CD14-positive monocyte (primary cell): ENCODE measurements at regions not wholly inside any gene's neighbourhood (a gene's known extent, or its start where the extent isn't known, plus 50 kb on each side); places are given as distances from the start of the nearest gene placed in this dataset.

Experiments
- DNase-seq, 3 donors: peaks; one replicate each; pipeline ENCODE4 v3.0.0-alpha.2; 2011 to 2022
- H2AFZ ChIP-seq: 2 replicates; pipeline ENCODE4 v1.6.0; 2012; ENCODE audit warnings: mild to moderate bottlenecking, low read depth, low read length, inconsistent platforms; ENCODE audit not compliant: insufficient read depth, poor library complexity, severe bottlenecking
- H3K27ac ChIP-seq, 2 donors: 1 replicate in 1 of 2; 2 replicates in 1 of 2; pipeline ENCODE4 v1.5.1; 2012 to 2013; ENCODE audit warnings: low read length in 2 of 2, control low read depth in 1 of 2, inconsistent platforms in 1 of 2, low read depth in 1 of 2, mild to moderate bottlenecking in 1 of 2
- H3K27me3 ChIP-seq, 2 donors: one replicate each; pipeline versions ENCODE4 v1.6.0 to v1.6.1; 2011 to 2013; ENCODE audit warnings: low read length in 2 of 2; ENCODE audit not compliant: control insufficient read depth in 2 of 2, insufficient read depth in 2 of 2
- H3K36me3 ChIP-seq, 2 donors: replicated peaks in 1 of 2; 1 replicate in 1 of 2; 2 replicates in 1 of 2; pipeline versions ENCODE4 v1.5.1 to v1.6.1; 2012 to 2013; ENCODE audit warnings: low read length in 2 of 2, control low read depth in 1 of 2, inconsistent platforms in 1 of 2, mild to moderate bottlenecking in 1 of 2; ENCODE audit not compliant: insufficient read depth in 2 of 2, control insufficient read depth in 1 of 2
- H3K4me1 ChIP-seq, 2 donors: 1 replicate in 1 of 2; 2 replicates in 1 of 2; pipeline versions ENCODE4 v1.5.1 to v1.6.1; 2012 to 2013; ENCODE audit warnings: low read length in 2 of 2, control low read depth in 1 of 2, inconsistent platforms in 1 of 2, mild to moderate bottlenecking in 1 of 2, moderate library complexity in 1 of 2; ENCODE audit not compliant: insufficient read depth in 2 of 2, control insufficient read depth in 1 of 2
- H3K4me2 ChIP-seq: replicated peaks from 2 replicates; pipeline ENCODE3; 2012; ENCODE audit warnings: low read length, moderate library complexity, mild to moderate bottlenecking; ENCODE audit not compliant: poor library complexity, severe bottlenecking; ENCODE audit errors: extremely low read depth
- H3K4me3 ChIP-seq, 3 experiments: fragments of 200-600 bp in 1 of 3; sonication (generic) in 1 of 3; replicated peaks in 1 of 3; 1 replicate in 2 of 3; 2 replicates in 1 of 3; pipeline ENCODE4 v1.5.1; 2011 to 2013; ENCODE audit warnings: low read length in 3 of 3, mild to moderate bottlenecking in 3 of 3, control low read depth in 2 of 3, low read depth in 2 of 3, inconsistent platforms in 1 of 3, moderate library complexity in 1 of 3
- H3K79me2 ChIP-seq: 2 replicates; pipeline ENCODE4 v1.6.0; 2012; ENCODE audit warnings: mild to moderate bottlenecking, control low read depth, inconsistent platforms, low read length, moderate library complexity; ENCODE audit not compliant: insufficient read depth
- H3K9ac ChIP-seq: 2 replicates; pipeline ENCODE4 v1.6.0; 2017; ENCODE audit warnings: low read length, mild to moderate bottlenecking; ENCODE audit not compliant: insufficient read depth, poor library complexity, severe bottlenecking
- H3K9me3 ChIP-seq, 2 donors: replicated peaks in 1 of 2; 1 replicate in 1 of 2; 2 replicates in 1 of 2; pipeline versions ENCODE4 v1.5.1 to v1.6.1; 2012 to 2013; ENCODE audit warnings: low read length in 2 of 2, control low read depth in 1 of 2; ENCODE audit not compliant: control insufficient read depth in 1 of 2, insufficient read depth in 1 of 2
- H4K20me1 ChIP-seq: 2 replicates; pipeline ENCODE4 v1.6.0; 2012; ENCODE audit warnings: mild to moderate bottlenecking, low read length, control low read depth, moderate library complexity; ENCODE audit not compliant: insufficient read depth
- H3K27ac Mint-ChIP-seq, 7 donors: one replicate each; pipeline ENCODE4 v1.8.0; 2020; ENCODE audit warnings: mild to moderate bottlenecking in 7 of 7, mixed read lengths in 7 of 7, moderate library complexity in 6 of 7, inconsistent platforms in 2 of 7
- H3K27me3 Mint-ChIP-seq, 3 donors: one replicate each; pipeline ENCODE4 v1.8.0; 2021 to 2022; ENCODE audit warnings: low read depth in 3 of 3, mild to moderate bottlenecking in 3 of 3, mixed read lengths in 3 of 3, moderate library complexity in 3 of 3, inconsistent platforms in 1 of 3
- H3K36me3 Mint-ChIP-seq, 2 donors: one replicate each; pipeline ENCODE4 v1.8.0; 2020; ENCODE audit warnings: mixed read lengths in 2 of 2, inconsistent platforms in 1 of 2, mild to moderate bottlenecking in 1 of 2
- H3K4me1 Mint-ChIP-seq: one replicate; pipeline ENCODE4 v1.8.0; 2020; ENCODE audit warnings: mild to moderate bottlenecking, mixed read lengths
- H3K4me3 Mint-ChIP-seq, 2 donors: one replicate each; pipeline ENCODE4 v1.8.0; 2020; ENCODE audit warnings: mild to moderate bottlenecking in 2 of 2, mixed read lengths in 2 of 2, moderate library complexity in 1 of 2
- H3K9me3 Mint-ChIP-seq, 7 donors: one replicate each; pipeline ENCODE4 v1.8.0; 2020 to 2022; ENCODE audit warnings: mixed read lengths in 7 of 7, mild to moderate bottlenecking in 6 of 7, moderate library complexity in 6 of 7, inconsistent platforms in 2 of 7
- CTCF ChIP-seq: fragments of 200-600 bp; IDR thresholded peaks from one replicate; pipeline ENCODE4 v1.8.0; 2022; ENCODE audit warnings: antibody characterized with exemption, mild to moderate bottlenecking
- WGBS: methylation state at CpG from one replicate; pipeline ENCODE4 v1.1.5; 2013; ENCODE audit warnings: missing lambda C conversion rate; ENCODE audit not compliant: insufficient coverage; 5-methylcytosine and 5-hydroxymethylcytosine counted together
- intact Hi-C, 2 donors: fragments of 100-400 bp; cut with micrococcal nuclease; formaldehyde crosslinking; loops; one replicate each; pipeline versions ENCODE4 v1.15.0 to v1.15.1; 2023

GRCh38 chr2:12110074-12110473, 363.6 kb downstream of the LPIN1 start:
- no peaks in the 10 kb centered on the region for H3K9me3 ChIP-seq
- Mint-ChIP-seq H3K4me3 (no peak overlapping the region), H3K36me3 (no peaks in the 10 kb centered on the region), H3K4me1 (no peaks in the 10 kb centered on the region), H3K27ac (peak overlapping the region in 1 of 7 donors; percentile 64), H3K9me3 (peaks cover 0 to 4% (median 0%) of the 10 kb centered on the region in 7 donors), H3K27me3 (peaks cover 0 to 7% (median 4%) of the 10 kb centered on the region in 3 donors)
- DNase-seq = no peak
- H4K20me1 ChIP-seq = no peaks in the 10 kb centered on the region
- no peak overlapping the region for H2AFZ ChIP-seq
- TF ChIP-seq CTCF = no peak
- H3K9ac ChIP-seq = no peak overlapping the region
- no peak overlapping the region for H3K4me2 ChIP-seq
- no peaks in the 10 kb centered on the region for H3K36me3 ChIP-seq
- 0% methylated on average over 2 of the region's 4 CpGs for WGBS
- H3K4me1 ChIP-seq = no peaks in the 10 kb centered on the region
- intact Hi-C loops = no loop called here
- peaks cover 2 to 3% of the 10 kb centered on the region in 2 donors for H3K27me3 ChIP-seq
- H3K79me2 ChIP-seq = no peaks in the 10 kb centered on the region
- H3K4me3 ChIP-seq = no peak overlapping the region
- H3K27ac ChIP-seq = no peak overlapping the region

- no peaks in the 10 kb centered on the region for H3K9me3 ChIP-seq
- no peaks in the 10 kb centered on the region for H3K79me2 ChIP-seq
- no peak overlapping the region for H2AFZ ChIP-seq
- DNase-seq = no peak
- no peaks in the 10 kb centered on the region for H4K20me1 ChIP-seq
- no peak overlapping the region for H3K27ac ChIP-seq
- no peaks in the 10 kb centered on the region for H3K4me1 Mint-ChIP-seq
- H3K27ac Mint-ChIP-seq = no peak overlapping the region
- intact Hi-C loops = no loop called here
- no peaks in the 10 kb centered on the region for H3K36me3 ChIP-seq
- H3K9ac ChIP-seq = no peak overlapping the region
- no peaks in the 10 kb centered on the region for H3K4me1 ChIP-seq
- peaks cover 2 to 3% of the 10 kb centered on the region in 2 donors for H3K27me3 ChIP-seq
- H3K4me3 Mint-ChIP-seq = no peak overlapping the region
- peaks cover 0 to 4% (median 0%) of the 10 kb centered on the region in 7 donors for H3K9me3 Mint-ChIP-seq
- H3K27me3 Mint-ChIP-seq = peaks cover 0 to 5% (median 4%) of the 10 kb centered on the region in 3 donors
- H3K4me3 ChIP-seq = no peak overlapping the region
- no peak for TF ChIP-seq CTCF
- H3K4me2 ChIP-seq = no peak overlapping the region
- WGBS = 51% methylated on average over 3 of the region's 5 CpGs
- no peaks in the 10 kb centered on the region for H3K36me3 Mint-ChIP-seq
Measured at GRCh38 chr2:12110481-12110880, 364.0 kb downstream of the LPIN1 start.
